Breast epithelium (tissue), 4 donors: ENCODE measurements at regions not wholly inside any gene's neighbourhood (a gene's known extent, or its start where the extent isn't known, plus 50 kb on each side); places are given as distances from the start of the nearest gene placed in this dataset.

Experiments
- DNase-seq, 2 donors: peaks; one replicate each; pipeline ENCODE4 v3.0.0-alpha.2; 2019; ENCODE audit warnings: low spot score in 2 of 2
- H3K27ac ChIP-seq, 2 donors: fragments of 200-600 bp; sonication (generic) in 1 of 2; one replicate each; pipeline ENCODE4 v1.5.1; 2016 to 2019; ENCODE audit warnings: mild to moderate bottlenecking in 1 of 2
- H3K27me3 ChIP-seq, 2 donors: fragments of 200-600 bp; sonication (generic) in 1 of 2; one replicate each; pipeline versions ENCODE4 v1.5.1 to v1.6.0; 2017 to 2019; ENCODE audit warnings: control low read depth in 1 of 2, mild to moderate bottlenecking in 1 of 2
- H3K36me3 ChIP-seq: fragments of 200-600 bp; one replicate; pipeline ENCODE4 v1.5.1; 2019
- H3K4me1 ChIP-seq, 2 donors: fragments of 200-600 bp; sonication (generic); one replicate each; pipeline ENCODE4 v1.5.1; 2016 to 2019; ENCODE audit warnings: control low read depth in 1 of 2
- H3K4me3 ChIP-seq, 3 donors: fragments of 200-600 bp; sonication (generic); 1 replicate in 2 of 3; 2 replicates in 1 of 3; pipeline ENCODE4 v1.5.1; 2016 to 2019; ENCODE audit warnings: mild to moderate bottlenecking in 3 of 3, moderate library complexity in 2 of 3
- H3K9me3 ChIP-seq, 2 donors: fragments of 200-600 bp; sonication (generic) in 1 of 2; one replicate each; pipeline ENCODE4 v1.5.1; 2016 to 2019; ENCODE audit warnings: control low read depth in 1 of 2
- CTCF ChIP-seq, 3 donors: fragments of 450-650 bp; IDR thresholded peaks; one replicate each; pipeline ENCODE4 v1.5.1; 2016 to 2017; ENCODE audit warnings: antibody characterized with exemption in 3 of 3, mild to moderate bottlenecking in 3 of 3, moderate library complexity in 3 of 3
- POLR2A ChIP-seq: fragments of 450-650 bp; IDR thresholded peaks from one replicate; pipeline ENCODE4 v1.6.1; 2016; ENCODE audit warnings: antibody characterized with exemption, mild to moderate bottlenecking, moderate library complexity
- POLR2AphosphoS5 ChIP-seq, 3 donors: sonication (generic); formaldehyde crosslinking; IDR thresholded peaks; one replicate each; pipeline ENCODE4 v1.6.1; 2017; ENCODE audit warnings: antibody characterized with exemption in 3 of 3
- intact Hi-C: fragments of 100-400 bp; cut with DNase I; formaldehyde crosslinking; loops from one replicate; pipeline ENCODE4 v1.15.1; 2023; ENCODE audit warnings: low total_unique reads

- Histone ChIP-seq H3K4me3 (no peak overlapping the region), H3K27ac (no peak overlapping the region), H3K9me3 (no peaks in the 10 kb centered on the region), H3K36me3 (no peaks in the 10 kb centered on the region), H3K4me1 (no peaks in the 10 kb centered on the region), H3K27me3 (no peaks in the 10 kb centered on the region)
- intact Hi-C loops: no loop called here
- DNase-seq: no peak
- TF ChIP-seq POLR2AphosphoS5 (IDR thresholded peaks at IDR 0.05) (no peak), POLR2A (no peak), CTCF (IDR thresholded peaks at IDR 0.05) (no peak)
These were observed 90.3 kb upstream of the FAM174B start for GRCh38 chr15:92745845-92746271.

GRCh38 chr15:92747047-92747446, 91.5 kb upstream of the FAM174B start:
- H3K27me3 ChIP-seq: no peaks in the 10 kb centered on the region
- H3K36me3 ChIP-seq: no peaks in the 10 kb centered on the region
- no peak for DNase-seq
- no peak for TF ChIP-seq POLR2AphosphoS5 (IDR thresholded peaks at IDR 0.05)
- TF ChIP-seq POLR2A: no peak
- TF ChIP-seq CTCF (IDR thresholded peaks at IDR 0.05): no peak
- H3K4me1 ChIP-seq: no peaks in the 10 kb centered on the region
- no peaks in the 10 kb centered on the region for H3K9me3 ChIP-seq
- H3K27ac ChIP-seq: no peak overlapping the region
- no peak overlapping the region for H3K4me3 ChIP-seq
- intact Hi-C loops: no loop called here

- Histone ChIP-seq H3K4me1 (no peaks in the 10 kb centered on the region), H3K9me3 (no peaks in the 10 kb centered on the region), H3K36me3 (no peaks in the 10 kb centered on the region), H3K27me3 (no peaks in the 10 kb centered on the region), H3K4me3 (no peak overlapping the region), H3K27ac (no peak overlapping the region)
- intact Hi-C loops: no loop called here
- no peak for TF ChIP-seq CTCF (IDR thresholded peaks at IDR 0.05)
- TF ChIP-seq POLR2A: no peak
- TF ChIP-seq POLR2AphosphoS5 (IDR thresholded peaks at IDR 0.05): no peak
- DNase-seq: no peak
These were observed 93.6 kb upstream of the FAM174B start for GRCh38 chr15:92749216-92749615.

- H3K27me3 ChIP-seq: no peaks in the 10 kb centered on the region
- no peaks in the 10 kb centered on the region for H3K36me3 ChIP-seq
- intact Hi-C loops: no loop called here
- H3K9me3 ChIP-seq: no peaks in the 10 kb centered on the region
- H3K4me1 ChIP-seq: no peaks in the 10 kb centered on the region
- TF ChIP-seq POLR2A (no peak), POLR2AphosphoS5 (IDR thresholded peaks at IDR 0.05) (no peak), CTCF (IDR thresholded peaks at IDR 0.05) (no peak)
- no peak for DNase-seq
- H3K4me3 ChIP-seq: no peak overlapping the region
- H3K27ac ChIP-seq: no peak overlapping the region
These were observed 94.4 kb upstream of the FAM174B start for GRCh38 chr15:92749946-92750345.

- no peak for DNase-seq
- H3K4me3 ChIP-seq: no peak overlapping the region
- no peaks in the 10 kb centered on the region for H3K9me3 ChIP-seq
- no peaks in the 10 kb centered on the region for H3K4me1 ChIP-seq
- peak overlapping the region in 1 of 2 donors; percentile 64 for H3K27ac ChIP-seq
- no peaks in the 10 kb centered on the region for H3K36me3 ChIP-seq
- TF ChIP-seq POLR2A (no peak), CTCF (IDR thresholded peaks at IDR 0.05) (no peak), POLR2AphosphoS5 (IDR thresholded peaks at IDR 0.05) (no peak)
- no peaks in the 10 kb centered on the region for H3K27me3 ChIP-seq
- intact Hi-C loops: no loop called here
These were observed 96.0 kb upstream of the FAM174B start for GRCh38 chr15:92751528-92751927.
